PFSK-1 (cell line): ENCODE measurements at regions not wholly inside any gene's neighbourhood (a gene's known extent, or its start where the extent isn't known, plus 50 kb on each side); places are given as distances from the start of the nearest gene placed in this dataset.

Experiments used
- FOXP2 ChIP-seq: optimal IDR thresholded peaks from 2 replicates; pipeline ENCODE3; 2011; ENCODE audit warnings: borderline replicate concordance, control low read depth, inconsistent platforms; ENCODE audit not compliant: insufficient read depth; ENCODE audit errors: extremely low read length, extremely low read depth
- POLR2AphosphoS5 ChIP-seq: IDR thresholded peaks from 2 replicates; pipeline ENCODE4 v1.6.1; 2012; ENCODE audit warnings: low read depth, mild to moderate bottlenecking, control low read depth, low read length, moderate library complexity
- SIN3A ChIP-seq: IDR thresholded peaks from 2 replicates; pipeline ENCODE4 v1.6.1; 2012; ENCODE audit warnings: mild to moderate bottlenecking, low read length, moderate library complexity, borderline replicate concordance; ENCODE audit not compliant: insufficient read depth
- TAF1 ChIP-seq: IDR thresholded peaks from 2 replicates; pipeline ENCODE4 v1.6.1; 2012; ENCODE audit warnings: low read length, control low read depth, borderline replicate concordance; ENCODE audit not compliant: insufficient read depth
- TF ChIP-seq, protein P1 (sequence below), 2 experiments: IDR thresholded peaks; 2 replicates each; pipeline versions ENCODE4 v1.6.1 to v1.8.0; 2011 to 2012; ENCODE audit warnings: low read depth in 2 of 2, low read length in 2 of 2, control low read depth in 1 of 2, inconsistent platforms in 1 of 2, mild to moderate bottlenecking in 1 of 2, moderate library complexity in 1 of 2; ENCODE audit not compliant: insufficient read depth in 1 of 2

DNA sequence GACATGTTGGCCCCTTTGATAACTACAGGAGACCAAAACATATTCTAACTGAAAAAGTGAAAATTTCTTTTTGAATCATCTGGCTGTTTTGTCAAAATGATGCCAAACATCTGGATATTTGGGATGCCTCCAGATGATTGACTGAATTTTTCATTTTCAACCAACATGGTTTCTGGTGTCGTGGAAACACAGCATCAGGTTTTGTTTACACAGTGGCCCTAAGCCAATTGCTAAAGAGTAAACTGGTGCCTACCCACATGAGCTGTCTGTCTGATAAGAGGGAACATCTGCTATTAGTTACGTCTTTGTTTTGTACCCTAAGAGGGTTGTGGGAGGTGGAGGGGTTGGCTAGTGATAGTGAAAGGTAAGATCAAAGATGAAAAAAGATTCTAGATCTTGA lies 204.8 kb downstream of the KCNK2 start:
- no peak for TF ChIP-seq POLR2AphosphoS5
- TF ChIP-seq, protein P1, sequence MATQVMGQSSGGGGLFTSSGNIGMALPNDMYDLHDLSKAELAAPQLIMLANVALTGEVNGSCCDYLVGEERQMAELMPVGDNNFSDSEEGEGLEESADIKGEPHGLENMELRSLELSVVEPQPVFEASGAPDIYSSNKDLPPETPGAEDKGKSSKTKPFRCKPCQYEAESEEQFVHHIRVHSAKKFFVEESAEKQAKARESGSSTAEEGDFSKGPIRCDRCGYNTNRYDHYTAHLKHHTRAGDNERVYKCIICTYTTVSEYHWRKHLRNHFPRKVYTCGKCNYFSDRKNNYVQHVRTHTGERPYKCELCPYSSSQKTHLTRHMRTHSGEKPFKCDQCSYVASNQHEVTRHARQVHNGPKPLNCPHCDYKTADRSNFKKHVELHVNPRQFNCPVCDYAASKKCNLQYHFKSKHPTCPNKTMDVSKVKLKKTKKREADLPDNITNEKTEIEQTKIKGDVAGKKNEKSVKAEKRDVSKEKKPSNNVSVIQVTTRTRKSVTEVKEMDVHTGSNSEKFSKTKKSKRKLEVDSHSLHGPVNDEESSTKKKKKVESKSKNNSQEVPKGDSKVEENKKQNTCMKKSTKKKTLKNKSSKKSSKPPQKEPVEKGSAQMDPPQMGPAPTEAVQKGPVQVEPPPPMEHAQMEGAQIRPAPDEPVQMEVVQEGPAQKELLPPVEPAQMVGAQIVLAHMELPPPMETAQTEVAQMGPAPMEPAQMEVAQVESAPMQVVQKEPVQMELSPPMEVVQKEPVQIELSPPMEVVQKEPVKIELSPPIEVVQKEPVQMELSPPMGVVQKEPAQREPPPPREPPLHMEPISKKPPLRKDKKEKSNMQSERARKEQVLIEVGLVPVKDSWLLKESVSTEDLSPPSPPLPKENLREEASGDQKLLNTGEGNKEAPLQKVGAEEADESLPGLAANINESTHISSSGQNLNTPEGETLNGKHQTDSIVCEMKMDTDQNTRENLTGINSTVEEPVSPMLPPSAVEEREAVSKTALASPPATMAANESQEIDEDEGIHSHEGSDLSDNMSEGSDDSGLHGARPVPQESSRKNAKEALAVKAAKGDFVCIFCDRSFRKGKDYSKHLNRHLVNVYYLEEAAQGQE (IDR thresholded peaks at IDR 0.05; ENCODE audit: insufficient read depth in 1 of 2, low read depth in 2 of 2, low read length in 2 of 2), result no peak
- no peak for TF ChIP-seq SIN3A
- no peak for TF ChIP-seq TAF1
- no peak for TF ChIP-seq FOXP2

DNA sequence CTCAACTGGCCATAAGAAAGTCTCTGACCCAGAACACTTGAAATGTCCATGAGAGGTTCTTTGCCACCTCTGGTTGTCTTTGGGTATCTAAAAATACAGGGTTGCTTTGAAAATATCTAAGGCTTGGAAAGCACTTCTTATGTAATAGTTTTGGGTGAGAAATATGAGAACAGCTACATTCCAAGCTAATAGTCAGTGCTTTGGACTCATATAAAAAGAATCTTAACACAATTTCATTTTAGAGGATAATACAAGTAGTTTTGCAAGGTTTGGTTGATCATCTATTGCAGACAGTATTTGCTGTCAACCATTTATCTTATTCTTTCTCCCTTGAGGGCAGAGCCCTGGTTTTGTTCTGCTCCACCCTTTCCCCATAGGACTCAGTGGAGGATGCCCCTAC lies 207.5 kb downstream of the KCNK2 start:
- TF ChIP-seq POLR2AphosphoS5 (no peak), FOXP2 (no peak)

- TF ChIP-seq SIN3A, result no peak
- no peak for TF ChIP-seq FOXP2
- TF ChIP-seq, protein P1 (IDR thresholded peaks at IDR 0.05; ENCODE audit: insufficient read depth in 1 of 2, low read depth in 2 of 2, low read length in 2 of 2), result no peak
- no peak for TF ChIP-seq TAF1
- TF ChIP-seq POLR2AphosphoS5, result no peak
Observed at GRCh38 chr1:215292932-215293331, 210.4 kb downstream of the KCNK2 start.

DNA sequence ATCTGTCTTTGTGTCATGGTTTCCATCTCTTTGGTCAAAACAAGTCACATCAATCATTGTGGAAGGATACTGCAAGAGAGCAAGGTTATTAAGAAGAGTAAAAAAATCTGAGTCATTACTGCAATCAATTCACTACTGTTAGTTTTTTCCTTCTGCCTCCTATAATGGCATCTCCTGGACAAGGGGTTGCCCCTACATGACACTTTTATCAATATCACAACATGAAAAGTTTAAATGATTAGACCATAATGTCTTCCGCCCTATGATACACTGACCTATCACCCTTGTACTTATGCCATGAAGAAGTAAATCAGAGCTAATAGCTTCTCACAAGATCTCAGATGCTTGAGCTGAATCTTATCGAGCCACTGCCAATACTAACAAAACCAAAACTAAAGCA lies 223.9 kb downstream of the KCNK2 start:
- TF ChIP-seq, protein P1 (IDR thresholded peaks at IDR 0.05; ENCODE audit: insufficient read depth in 1 of 2, low read depth in 2 of 2, low read length in 2 of 2), result no peak
- TF ChIP-seq POLR2AphosphoS5, result no peak

DNA sequence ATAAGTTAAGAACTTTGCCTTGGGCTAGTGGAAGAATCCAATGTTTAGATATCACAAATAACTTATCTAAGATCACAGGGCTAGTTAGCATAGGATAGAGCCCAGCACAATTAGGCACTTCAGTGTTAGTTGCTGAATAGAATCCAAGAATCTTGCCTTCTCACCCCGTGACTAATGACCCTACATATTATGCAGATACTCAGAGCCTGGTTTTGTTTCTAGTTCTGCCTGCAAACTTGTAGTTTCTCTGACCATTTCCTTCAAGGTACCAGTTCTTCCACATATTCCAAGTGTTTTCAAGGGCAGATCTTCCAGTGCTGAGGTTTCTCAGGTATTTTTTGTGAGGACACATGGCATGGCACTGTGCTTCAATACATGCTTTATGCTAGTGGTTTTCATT lies 239.3 kb downstream of the KCNK2 start:
- TF ChIP-seq POLR2AphosphoS5 (no peak), SIN3A (no peak), FOXP2 (no peak), TAF1 (no peak)
- TF ChIP-seq, protein P1 (IDR thresholded peaks at IDR 0.05; ENCODE audit: insufficient read depth in 1 of 2, low read depth in 2 of 2, low read length in 2 of 2), result no peak
